ENCODE measurements at regions not wholly inside any gene's neighbourhood (a gene's known extent, or its start where the extent isn't known, plus 50 kb on each side); places are given as distances from the start of the nearest gene placed in this dataset.

DNA sequence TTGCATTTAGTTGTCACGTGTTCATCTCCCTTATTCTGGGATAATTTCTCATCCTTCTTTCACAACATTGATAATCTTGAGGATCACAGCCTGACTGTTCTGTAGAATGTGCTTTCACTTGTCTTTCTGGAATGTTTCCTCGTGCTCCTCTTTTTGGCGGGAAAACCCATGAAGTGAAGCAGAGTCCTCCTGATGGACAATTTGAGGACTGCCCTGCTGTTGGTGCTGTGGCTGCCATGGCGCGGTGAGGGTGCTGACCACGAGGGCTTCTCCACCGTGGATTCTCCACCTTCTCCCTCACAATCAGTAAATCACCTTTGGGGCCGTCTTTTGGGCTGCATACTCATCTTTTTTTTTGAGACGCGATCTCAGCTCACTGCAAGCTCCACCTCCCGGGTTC lies 946.9 kb downstream of the BRD1 start:
- peaks cover 33% of the 10 kb centered on the region for H3K9me3 ChIP-seq (ENCODE audit: control insufficient read depth, insufficient read depth, low read length)

More for the DNA sequence above, 946.9 kb downstream of the BRD1 start:
- Histone ChIP-seq H3K4me3 (ENCODE audit: insufficient read depth, low read depth, low read length) (no peak overlapping the region), H2BK5ac (ENCODE audit: low read depth, low read length, poor library complexity, severe bottlenecking) (no peak overlapping the region), H3K4ac (ENCODE audit: low read depth, low read length) (no peak overlapping the region), H4K91ac (ENCODE audit: insufficient read depth, low read depth, low read length) (no peak overlapping the region), H3K18ac (ENCODE audit: low read depth, low read length) (no peak overlapping the region), H3K36me3 (ENCODE audit: control insufficient read depth, insufficient read depth, low read length) (no peaks in the 10 kb centered on the region), H3K4me2 (ENCODE audit: low read depth, low read length) (no peak overlapping the region), H4K20me1 (ENCODE audit: insufficient read depth, low read length) (no peaks in the 10 kb centered on the region), H3K9ac (ENCODE audit: low read depth, low read length) (no peak overlapping the region), H2BK120ac (ENCODE audit: low read depth, low read length) (no peak overlapping the region), H2AFZ (replicated peaks; ENCODE audit: low read length, poor library complexity) (no peak overlapping the region), H3K9me1 (ENCODE audit: insufficient read depth, low read length) (no peaks in the 10 kb centered on the region), H3K23ac (ENCODE audit: low read depth, low read length) (no peak overlapping the region), H4K8ac (ENCODE audit: low read depth in 2 of 2, low read length in 2 of 2) (no peak overlapping the region), H3K4me1 (ENCODE audit: control insufficient read depth, insufficient read depth, low read length) (no peaks in the 10 kb centered on the region), H4K5ac (ENCODE audit: low read depth, low read length) (no peak overlapping the region), H3K27ac (ENCODE audit: insufficient read depth, low read length) (no peak overlapping the region), H2BK15ac (ENCODE audit: low read depth, low read length) (no peak overlapping the region), H3K56ac (ENCODE audit: extremely low read depth, insufficient read depth, low read length) (no peak overlapping the region), H2BK20ac (ENCODE audit: low read depth, low read length) (no peak overlapping the region), H2AK9ac (replicated peaks; ENCODE audit: low read depth, low read length, poor library complexity) (no peak overlapping the region), H2AK5ac (ENCODE audit: low read depth, low read length) (no peak overlapping the region), H3K27me3 (ENCODE audit: control insufficient read depth, insufficient read depth, low read length) (no peaks in the 10 kb centered on the region), H3K14ac (replicated peaks; ENCODE audit: low read depth, low read length) (no peak overlapping the region), H3K79me1 (ENCODE audit: low read depth in 1 of 2, low read length in 2 of 2) (no peaks in the 10 kb centered on the region)
- ChIA-PET POLR2A (ENCODE audit: unreplicated experiment) (no interaction called here), CTCF (no interaction called here)
- ATAC-seq (ENCODE audit: low read depth) (no peak), DNase-seq (no peak)
- TF ChIP-seq, protein P1, sequence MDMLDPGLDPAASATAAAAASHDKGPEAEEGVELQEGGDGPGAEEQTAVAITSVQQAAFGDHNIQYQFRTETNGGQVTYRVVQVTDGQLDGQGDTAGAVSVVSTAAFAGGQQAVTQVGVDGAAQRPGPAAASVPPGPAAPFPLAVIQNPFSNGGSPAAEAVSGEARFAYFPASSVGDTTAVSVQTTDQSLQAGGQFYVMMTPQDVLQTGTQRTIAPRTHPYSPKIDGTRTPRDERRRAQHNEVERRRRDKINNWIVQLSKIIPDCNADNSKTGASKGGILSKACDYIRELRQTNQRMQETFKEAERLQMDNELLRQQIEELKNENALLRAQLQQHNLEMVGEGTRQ (IDR thresholded peaks at IDR 0.05; ENCODE audit: low read depth, low read length): no peak
- no peak for TF ChIP-seq RAD21 (IDR thresholded peaks at IDR 0.05; ENCODE audit: low read length)
- TF ChIP-seq MAZ (IDR thresholded peaks at IDR 0.05; ENCODE audit: borderline replicate concordance, low read depth, low read length): no peak
- in situ Hi-C loops (cut with MboI; ENCODE audit: low sequenced_read_pairs) (no loop called here), intact Hi-C loops (cut with micrococcal nuclease) (no loop called here), dilution Hi-C loops (cut with HindIII; ENCODE audit: low sequenced_read_pairs, unreplicated experiment) (no loop called here)
- BruUV-seq (replicated peaks): no TSS peak
- WGBS, 2 experiments (ENCODE audit: extremely low coverage in 2 of 2, insufficient read length in 1 of 2): 89% methylated on average over 4 of the region's 11 CpGs; no CpG with 5 or more reads in 1 of the 2 experiments

Measured in IMR-90 (cell line).